Fibroblast of pulmonary artery (primary cell): ENCODE measurements at regions not wholly inside any gene's neighbourhood (a gene's known extent, or its start where the extent isn't known, plus 50 kb on each side); places are given as distances from the start of the nearest gene placed in this dataset.

Source experiments
- DNase-seq: peaks from one replicate; pipeline ENCODE4 v3.0.0-alpha.2; 2010; ENCODE audit warnings: low read depth
- H3K4me3 ChIP-seq: replicated peaks from 2 replicates; pipeline ENCODE4 v1.5.1; 2011; ENCODE audit warnings: low read depth, mild to moderate bottlenecking, control low read depth, low read length, moderate library complexity
- TF ChIP-seq, protein P1 (sequence below): IDR thresholded peaks from 2 replicates; pipeline ENCODE4 v1.5.1; 2011; ENCODE audit warnings: mild to moderate bottlenecking, control low read depth, low read length, inconsistent platforms; ENCODE audit errors: missing control alignments

GRCh38 chr7:62361-63116, 129.8 kb upstream of the FAM20C start:
- no peak overlapping the region for H3K4me3 ChIP-seq
- no peak for DNase-seq
- TF ChIP-seq, protein P1, sequence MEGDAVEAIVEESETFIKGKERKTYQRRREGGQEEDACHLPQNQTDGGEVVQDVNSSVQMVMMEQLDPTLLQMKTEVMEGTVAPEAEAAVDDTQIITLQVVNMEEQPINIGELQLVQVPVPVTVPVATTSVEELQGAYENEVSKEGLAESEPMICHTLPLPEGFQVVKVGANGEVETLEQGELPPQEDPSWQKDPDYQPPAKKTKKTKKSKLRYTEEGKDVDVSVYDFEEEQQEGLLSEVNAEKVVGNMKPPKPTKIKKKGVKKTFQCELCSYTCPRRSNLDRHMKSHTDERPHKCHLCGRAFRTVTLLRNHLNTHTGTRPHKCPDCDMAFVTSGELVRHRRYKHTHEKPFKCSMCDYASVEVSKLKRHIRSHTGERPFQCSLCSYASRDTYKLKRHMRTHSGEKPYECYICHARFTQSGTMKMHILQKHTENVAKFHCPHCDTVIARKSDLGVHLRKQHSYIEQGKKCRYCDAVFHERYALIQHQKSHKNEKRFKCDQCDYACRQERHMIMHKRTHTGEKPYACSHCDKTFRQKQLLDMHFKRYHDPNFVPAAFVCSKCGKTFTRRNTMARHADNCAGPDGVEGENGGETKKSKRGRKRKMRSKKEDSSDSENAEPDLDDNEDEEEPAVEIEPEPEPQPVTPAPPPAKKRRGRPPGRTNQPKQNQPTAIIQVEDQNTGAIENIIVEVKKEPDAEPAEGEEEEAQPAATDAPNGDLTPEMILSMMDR = no peak

- TF ChIP-seq, protein P1 = no peak
- no peak overlapping the region for H3K4me3 ChIP-seq
- DNase-seq = no peak
These were observed 129.3 kb upstream of the FAM20C start for GRCh38 chr7:63117-63480.

DNA sequence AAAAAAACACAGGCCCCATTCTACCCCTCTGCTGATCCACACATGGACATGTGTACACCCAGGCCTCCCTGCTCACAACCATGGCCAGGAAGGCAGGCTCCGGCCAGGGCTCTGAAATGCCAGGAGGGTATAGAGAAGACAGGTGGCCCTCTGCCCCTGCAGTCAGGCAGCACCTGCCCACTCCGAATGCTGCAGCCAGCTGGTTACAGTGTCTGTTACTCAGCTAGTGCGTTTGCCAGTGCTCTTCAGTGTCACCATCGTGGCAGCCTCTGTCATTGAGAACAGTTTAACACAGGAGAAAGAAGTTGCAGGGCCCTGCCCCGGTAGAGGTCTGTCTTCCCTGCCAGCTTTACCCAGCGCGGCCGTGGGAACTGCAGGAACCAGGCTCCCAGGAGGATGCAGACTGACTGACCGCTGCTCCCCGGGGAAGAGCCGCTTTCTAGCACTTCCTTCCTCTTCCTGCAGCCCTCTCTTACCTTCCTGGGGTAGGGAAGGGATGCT, 128.8 kb upstream of the FAM20C start:
- H3K4me3 ChIP-seq = no peak overlapping the region
- DNase-seq = no peak

GRCh38 chr7:64098-64915, 128.1 kb upstream of the FAM20C start:
- TF ChIP-seq, protein P1 = peak; percentile 73
- DNase-seq = peak; percentile 82
- H3K4me3 ChIP-seq = no peak overlapping the region

More for the DNA sequence above, 128.8 kb upstream of the FAM20C start:
- TF ChIP-seq, protein P1 = no peak

GRCh38 chr7:64916-65341, 127.4 kb upstream of the FAM20C start:
- H3K4me3 ChIP-seq = no peak overlapping the region
- TF ChIP-seq, protein P1 = no peak
- DNase-seq = no peak

- peak; percentile 35 for DNase-seq
- TF ChIP-seq, protein P1 = no peak
- H3K4me3 ChIP-seq = no peak overlapping the region
These were observed 126.8 kb upstream of the FAM20C start for GRCh38 chr7:65554-65953.
